NCI-H1092 treated with DMSO at 0.1 percent for 48 hours (cell line): ENCODE measurements at regions not wholly inside any gene's neighbourhood (a gene's known extent, or its start where the extent isn't known, plus 50 kb on each side); places are given as distances from the start of the nearest gene placed in this dataset.
"Not testable (repeated sequence)": the region's sequence is repeated elsewhere in the genome, so short reads cannot be mapped to it uniquely, and the experiment has no call there.

Experiments used
- DNase-seq: peaks from one replicate; lab custom pipeline; 2025; lab: John Stamatoyannopoulos, UW

GRCh38 chr18:59038295-59039039 lies 101.2 kb upstream of the SEC11C start:
- no peak for DNase-seq

GRCh38 chr18:59039040-59039320 lies 100.7 kb upstream of the SEC11C start:
- DNase-seq, result not testable (repeated sequence)

GRCh38 chr18:59039449-59039848 lies 100.2 kb upstream of the SEC11C start:
- no peak for DNase-seq

DNA sequence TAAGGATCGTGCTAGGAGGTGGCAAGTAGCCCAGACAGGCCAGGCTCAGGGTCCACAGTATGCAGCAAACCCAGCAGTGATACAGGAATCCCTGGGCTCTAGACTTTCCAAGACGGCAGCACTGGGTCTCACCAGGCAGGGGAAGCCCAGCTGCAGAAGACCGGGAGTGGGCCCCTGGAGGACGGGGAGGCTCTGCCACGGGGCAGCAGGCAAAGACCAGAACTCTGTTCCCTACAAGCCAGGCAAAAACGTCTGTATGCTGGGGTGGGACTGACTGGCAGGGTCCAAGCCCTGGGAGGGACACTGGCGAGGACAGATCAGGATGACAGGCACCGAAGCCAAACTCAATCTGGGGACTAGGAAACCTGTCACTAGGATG lies 98.9 kb upstream of the SEC11C start:
- DNase-seq, result no peak

DNA sequence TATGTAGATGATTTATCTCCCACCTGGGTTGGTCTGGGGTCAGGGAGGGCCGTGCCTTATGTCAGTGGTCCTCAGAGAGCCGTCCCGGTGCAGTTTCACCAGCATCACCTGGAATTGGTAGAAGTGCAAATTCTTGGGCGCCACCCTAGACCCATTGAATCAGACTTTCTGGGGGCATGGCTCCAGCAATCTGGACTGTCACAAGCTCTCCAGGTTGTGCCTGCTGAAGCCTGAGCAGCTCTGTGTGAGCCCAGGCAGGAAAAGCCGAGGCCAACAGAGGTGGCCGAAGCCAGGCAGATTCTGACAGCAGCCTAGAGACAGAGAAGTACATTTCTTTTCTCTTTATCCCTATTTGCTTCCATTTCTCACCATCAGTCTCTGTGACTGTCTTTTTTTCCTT lies 98.4 kb upstream of the SEC11C start:
- no peak for DNase-seq

DNA sequence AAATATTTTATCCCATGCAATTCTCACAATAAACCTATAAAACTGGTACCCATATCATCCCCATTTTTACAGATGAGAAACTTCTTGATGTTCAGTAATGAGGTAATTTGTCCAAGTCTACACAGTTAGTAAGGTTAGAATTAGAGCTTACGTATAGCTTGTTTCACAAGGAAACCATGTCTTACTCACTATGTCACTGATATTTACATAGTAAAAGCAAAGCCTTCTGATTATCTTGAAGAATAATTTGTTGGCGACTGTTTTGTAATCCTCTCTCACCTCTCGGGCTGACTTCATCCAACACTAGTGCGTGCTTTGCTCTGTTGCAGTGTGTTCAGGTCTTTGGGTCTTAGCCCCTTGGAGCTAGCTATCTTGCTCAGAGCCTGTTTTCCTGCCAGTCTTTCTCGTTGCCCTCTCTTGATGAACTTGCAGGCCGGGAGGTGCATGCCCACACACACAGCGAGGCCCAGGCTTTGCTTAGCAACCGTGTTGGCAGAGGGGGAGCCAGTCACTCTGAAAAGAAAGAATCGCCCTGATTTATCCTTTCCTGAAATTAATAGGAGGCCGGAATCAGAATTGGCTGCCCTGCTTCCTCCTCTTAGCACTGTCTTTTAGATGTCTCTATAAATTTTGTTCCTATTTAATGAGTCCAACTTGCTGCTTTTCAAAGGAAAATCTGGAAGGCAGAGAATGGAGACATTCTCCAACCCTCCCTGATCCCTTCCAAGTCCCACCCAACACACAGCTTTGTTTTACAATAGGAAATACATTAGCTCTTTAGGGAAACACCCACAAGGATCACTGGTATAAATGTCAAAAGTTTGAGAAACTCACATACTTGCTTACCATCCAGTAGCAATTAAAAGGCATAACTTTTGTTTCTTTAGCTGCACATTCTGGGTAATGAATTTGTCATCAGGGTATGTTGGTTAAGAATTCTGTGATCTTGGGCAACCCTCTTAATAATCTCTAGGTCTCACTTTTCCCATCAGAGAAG lies 97.6 kb upstream of the SEC11C start:
- DNase-seq, result no peak

DNA sequence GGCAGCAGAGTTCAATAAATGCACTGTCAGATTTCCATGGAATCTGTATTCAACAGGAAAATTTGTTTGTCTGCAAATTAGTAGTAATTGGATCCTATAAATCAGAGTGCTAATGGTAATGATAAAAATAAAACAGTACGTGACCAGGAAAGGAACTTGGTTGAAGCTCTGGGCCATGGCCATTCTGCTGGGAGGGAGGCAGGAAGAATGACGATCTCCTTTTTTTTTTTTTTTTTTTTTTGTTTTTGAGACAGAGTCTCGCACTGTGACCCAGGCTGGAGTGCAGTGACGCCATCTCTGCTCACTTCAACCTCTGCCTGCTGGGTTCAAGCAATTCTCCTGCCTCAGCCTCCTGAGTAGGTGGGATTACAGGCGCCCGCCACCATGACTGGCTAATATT lies 94.8 kb upstream of the SEC11C start:
- no peak for DNase-seq

GRCh38 chr18:59047321-59048047 lies 92.2 kb upstream of the SEC11C start:
- no peak for DNase-seq

DNA sequence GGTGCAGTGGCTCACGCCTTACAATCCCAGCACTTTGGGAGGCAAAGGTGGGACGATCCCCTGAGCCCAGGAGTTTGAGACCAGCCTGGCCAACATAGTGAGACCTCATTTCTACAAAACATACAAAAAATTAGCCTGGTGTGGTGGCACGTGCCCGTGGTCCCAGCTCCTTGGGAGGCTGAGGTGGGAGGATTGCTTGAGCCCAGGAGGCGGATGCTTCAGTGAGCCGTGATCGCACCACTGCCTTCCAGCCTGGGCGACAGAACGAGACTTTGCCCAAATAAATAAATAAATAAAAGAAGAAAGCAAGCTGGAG lies 91.7 kb upstream of the SEC11C start:
- DNase-seq, result no peak

GRCh38 chr18:59048378-59048777 lies 91.3 kb upstream of the SEC11C start:
- DNase-seq, result no peak

DNA sequence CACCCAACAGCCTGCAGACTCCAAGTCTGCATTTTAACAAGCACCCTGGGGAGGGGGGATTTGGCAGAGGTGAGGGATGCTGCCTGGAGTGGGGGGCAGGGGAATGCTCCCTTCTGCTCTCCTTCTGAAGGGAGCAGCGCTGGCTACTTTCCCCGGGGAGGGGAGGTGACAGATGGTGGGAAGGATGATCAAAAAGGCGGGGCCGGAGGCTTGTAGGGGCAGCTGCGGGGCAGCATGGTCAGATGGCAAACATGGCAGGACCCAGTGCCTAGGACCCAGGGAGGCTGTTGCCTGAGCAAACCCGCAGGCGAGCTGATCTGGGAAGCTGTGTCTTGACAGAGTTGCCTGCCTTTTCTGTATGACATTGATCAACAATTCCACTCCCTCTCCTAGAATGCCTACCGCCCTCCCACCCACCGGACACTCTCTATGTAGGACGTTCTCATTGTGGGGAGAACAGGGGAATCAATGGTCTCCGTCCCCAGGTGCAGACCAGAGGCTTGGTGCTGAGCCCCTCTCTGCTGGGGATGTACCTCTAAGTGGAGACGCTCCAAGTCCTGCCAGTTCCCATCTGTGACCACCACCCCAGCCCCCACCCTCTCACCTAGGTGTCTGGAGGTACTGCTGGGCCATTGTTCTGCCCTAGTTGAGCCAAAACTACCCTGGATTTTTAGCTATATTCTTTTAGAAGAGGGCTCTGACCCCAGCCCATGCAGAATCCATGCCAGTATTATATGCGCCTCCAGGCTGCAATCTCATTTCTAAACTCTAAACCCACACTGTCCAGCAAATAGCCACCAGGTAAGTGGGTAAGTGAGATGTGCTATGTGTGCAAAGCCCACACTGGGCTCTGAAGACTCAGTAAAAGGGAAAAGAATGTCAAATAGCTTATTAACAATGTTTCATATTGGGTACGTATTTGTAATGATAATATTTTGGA lies 89.7 kb upstream of the SEC11C start:
- no peak for DNase-seq

DNA sequence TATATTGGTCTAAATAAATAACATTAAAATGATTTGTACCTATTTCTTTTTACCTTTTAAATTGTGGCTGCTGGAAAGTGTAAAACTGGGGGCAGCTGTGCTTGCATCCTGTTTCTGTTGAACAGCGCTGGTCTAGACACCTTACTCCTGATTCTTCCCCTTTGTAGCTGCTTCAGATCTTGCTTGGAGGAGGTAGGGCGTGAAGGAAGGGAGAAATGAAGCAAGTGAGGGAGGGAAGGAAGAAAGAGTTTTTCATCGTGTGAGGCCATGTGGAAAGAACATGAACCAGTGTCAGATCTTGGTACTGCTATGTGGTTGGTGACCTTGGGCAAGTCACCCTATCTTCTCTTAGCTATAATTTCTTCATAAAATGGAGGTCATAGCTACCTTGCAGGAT lies 89.0 kb upstream of the SEC11C start:
- no peak for DNase-seq

DNA sequence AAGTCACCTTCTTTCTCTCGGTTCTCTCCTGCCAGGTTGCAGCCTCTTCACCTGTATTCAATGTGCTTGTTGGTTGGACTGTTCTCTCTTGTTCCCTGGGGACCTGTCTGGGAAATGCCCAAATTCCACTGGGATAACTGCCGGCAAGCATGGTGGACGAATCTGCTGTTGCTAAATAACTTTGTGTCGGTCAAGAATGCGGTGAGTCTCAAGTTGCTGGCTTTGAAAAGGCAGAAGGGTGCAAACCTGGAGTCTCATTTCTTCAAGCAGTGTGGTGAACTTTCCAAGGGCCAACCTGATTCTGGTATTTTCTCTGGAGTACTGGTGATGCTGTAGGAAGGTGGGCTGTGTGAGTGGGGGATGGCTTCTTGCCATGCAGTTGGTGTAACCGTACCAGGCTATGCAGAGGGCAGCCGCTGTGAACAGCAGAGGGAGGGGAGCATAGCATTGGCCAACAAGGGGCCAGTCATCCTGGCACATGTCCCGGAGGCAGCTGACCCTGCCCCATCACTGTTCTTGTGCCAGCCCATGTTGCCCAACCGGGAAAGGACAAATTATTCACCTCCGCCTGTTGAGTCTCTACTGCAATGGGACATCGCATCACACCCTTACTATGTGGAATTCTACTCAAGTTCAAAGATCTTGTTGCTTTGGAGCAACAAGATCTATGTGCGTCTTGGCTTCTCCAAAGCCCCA lies 88.1 kb upstream of the SEC11C start:
- DNase-seq, result no peak

DNA sequence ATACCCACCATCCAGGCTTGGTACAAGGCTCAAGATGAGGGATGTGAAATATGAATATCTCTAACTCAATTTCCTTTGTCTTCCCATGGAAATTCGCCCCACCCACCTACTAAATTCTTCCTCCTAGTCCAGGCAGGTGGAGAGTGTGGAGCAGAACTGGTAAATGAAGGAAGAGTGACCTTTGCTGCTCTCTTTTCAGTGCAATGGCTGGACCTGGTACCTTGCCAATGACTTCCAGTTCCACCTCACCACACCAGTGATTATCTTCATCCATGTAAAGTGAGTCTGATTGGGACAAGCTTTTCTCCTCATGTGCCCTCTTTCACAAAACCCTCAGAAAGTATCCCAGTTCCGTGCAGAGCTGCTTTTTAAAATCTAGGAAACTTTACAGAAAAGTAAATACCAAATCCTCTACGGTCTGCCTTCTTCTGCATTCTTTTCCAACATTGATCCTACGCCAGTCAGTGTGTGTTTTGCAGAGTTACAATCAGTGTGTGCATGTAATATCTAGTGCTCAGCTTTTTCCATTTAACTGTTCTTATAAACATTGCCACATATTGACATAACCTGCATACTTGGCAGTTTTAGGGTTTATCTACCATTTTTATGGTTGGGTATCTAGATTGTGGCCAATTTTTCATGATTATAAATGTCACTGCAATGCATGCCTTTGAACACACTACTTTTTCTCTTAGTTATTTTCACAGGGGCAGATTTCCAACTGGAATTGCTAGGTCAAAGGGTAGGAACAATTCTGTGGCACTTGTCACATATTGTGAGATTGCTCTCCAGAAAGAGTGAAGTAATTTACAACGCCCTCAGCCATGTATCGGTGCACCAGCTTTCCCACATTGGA lies 86.5 kb upstream of the SEC11C start:
- DNase-seq, result no peak

DNA sequence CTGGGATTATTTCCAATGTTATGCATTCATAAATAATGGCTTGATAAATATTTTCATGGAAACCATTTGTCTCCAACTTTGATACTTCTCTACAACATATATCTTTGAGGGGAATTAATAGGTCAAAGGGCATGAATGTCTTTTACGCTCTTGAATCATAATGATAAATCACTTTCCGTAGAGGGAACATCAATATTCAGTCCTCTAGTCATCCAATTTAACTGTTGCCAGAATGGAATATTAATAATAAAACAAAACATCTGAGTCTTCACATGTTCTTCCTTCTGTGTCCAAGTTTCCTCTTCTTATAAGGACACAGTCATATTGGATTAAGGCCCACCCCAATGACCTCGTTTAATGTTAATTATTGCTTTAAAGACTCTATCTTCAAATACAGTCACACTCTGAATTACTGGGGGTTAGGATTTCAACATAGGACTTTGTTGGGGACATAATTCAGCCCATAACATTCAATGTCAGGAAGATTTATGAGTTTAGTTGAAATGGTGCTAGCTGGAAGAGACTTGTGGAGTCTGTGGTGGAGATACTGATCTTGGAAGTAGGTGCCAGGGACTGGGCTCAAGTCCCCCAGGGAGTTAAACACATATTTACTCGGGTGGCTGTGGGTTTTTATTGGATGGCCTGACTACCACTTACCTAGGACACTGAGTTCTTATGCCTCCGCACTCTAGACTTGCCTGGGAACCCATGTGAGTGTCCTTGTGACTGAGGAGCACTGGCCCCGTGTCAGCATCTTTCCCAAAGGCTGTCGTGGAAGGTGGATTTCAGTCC lies 85.0 kb upstream of the SEC11C start:
- DNase-seq, result no peak

- DNase-seq, result no peak
These were observed 84.2 kb upstream of the SEC11C start for GRCh38 chr18:59055345-59056032.

DNA sequence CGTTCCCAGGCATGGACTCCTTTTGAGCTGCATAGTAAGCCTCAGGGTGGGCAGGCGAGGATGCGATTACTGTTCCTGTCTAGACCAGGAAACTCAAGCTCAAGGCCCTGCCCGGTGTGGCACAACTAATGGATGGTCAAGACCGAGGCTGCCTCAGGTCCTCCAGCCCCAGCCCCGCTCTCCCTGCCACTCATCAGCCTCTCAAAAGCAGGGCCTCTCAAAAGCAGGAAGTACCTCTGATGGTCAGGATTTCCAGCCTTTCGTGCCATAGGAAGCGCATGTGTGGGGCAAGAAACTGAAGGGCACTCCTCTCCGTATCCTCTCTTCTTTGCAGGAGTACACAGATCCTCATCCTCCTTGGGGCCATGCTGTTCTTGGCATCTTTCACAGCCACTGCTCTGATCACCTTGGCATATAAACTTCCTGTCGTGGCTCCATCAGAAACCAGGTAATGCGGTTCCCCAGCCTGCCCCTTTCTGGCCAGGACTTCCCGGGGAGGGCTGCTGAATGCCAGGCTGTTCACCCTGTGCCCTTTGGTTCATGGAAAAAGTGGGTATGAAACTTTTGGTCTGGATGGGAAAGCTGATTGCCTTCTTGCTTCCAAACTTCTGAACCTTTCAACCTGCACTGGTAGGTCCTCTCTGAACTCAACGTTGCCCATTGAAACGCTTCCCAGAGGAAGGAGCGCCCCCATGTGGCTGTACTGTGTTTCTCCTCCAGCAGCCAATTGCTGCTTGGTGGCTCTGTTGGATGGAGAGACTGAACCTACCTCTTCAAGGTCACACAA lies 82.8 kb upstream of the SEC11C start:
- DNase-seq, result peak; percentile 80

GRCh38 chr18:59057493-59057795 lies 82.2 kb upstream of the SEC11C start:
- no peak for DNase-seq
